Transverse colon (tissue), 4 donors: ENCODE measurements at regions not wholly inside any gene's neighbourhood (a gene's known extent, or its start where the extent isn't known, plus 50 kb on each side); places are given as distances from the start of the nearest gene placed in this dataset.

Experiments used
- POLR2AphosphoS5 ChIP-seq, 3 donors: sonication (generic); formaldehyde crosslinking; IDR thresholded peaks; one replicate each; pipeline ENCODE4 v1.6.1; 2016; ENCODE audit warnings: antibody characterized with exemption in 3 of 3
- TF ChIP-seq, protein P1 (sequence below), 5 experiments: fragments of 200-600 bp in 3 of 5; fragments of 450-650 bp in 2 of 5; sonication (generic) in 3 of 5; IDR thresholded peaks; 1 replicate in 2 of 5; 2 replicates in 3 of 5; pipeline ENCODE4 v1.5.1; 2016 to 2017; ENCODE audit warnings: antibody characterized with exemption in 5 of 5, inconsistent platforms in 3 of 5, mild to moderate bottlenecking in 2 of 5, moderate library complexity in 1 of 5

DNA sequence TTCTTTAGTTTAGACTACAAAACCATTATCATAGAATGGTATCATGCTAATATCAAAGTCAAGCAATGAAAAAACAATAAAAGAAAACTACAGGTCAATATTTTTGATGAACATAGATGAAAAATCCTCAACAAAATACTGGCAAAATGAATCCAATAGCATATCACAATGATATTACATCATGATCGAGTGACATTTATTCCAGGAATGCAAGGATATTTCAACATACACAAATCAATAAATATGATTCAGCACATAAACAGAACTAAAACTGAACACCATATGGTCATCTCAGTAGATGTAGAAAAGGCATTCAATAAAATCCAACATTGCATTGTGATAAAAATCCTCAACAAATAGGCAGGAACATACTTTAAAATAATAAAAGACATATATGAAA lies 1657.7 kb downstream of the KCNT2 start:
- TF ChIP-seq, protein P1, sequence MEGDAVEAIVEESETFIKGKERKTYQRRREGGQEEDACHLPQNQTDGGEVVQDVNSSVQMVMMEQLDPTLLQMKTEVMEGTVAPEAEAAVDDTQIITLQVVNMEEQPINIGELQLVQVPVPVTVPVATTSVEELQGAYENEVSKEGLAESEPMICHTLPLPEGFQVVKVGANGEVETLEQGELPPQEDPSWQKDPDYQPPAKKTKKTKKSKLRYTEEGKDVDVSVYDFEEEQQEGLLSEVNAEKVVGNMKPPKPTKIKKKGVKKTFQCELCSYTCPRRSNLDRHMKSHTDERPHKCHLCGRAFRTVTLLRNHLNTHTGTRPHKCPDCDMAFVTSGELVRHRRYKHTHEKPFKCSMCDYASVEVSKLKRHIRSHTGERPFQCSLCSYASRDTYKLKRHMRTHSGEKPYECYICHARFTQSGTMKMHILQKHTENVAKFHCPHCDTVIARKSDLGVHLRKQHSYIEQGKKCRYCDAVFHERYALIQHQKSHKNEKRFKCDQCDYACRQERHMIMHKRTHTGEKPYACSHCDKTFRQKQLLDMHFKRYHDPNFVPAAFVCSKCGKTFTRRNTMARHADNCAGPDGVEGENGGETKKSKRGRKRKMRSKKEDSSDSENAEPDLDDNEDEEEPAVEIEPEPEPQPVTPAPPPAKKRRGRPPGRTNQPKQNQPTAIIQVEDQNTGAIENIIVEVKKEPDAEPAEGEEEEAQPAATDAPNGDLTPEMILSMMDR (IDR thresholded peaks at IDR 0.05), result no peak
- TF ChIP-seq POLR2AphosphoS5 (IDR thresholded peaks at IDR 0.05), result no peak
